Ishikawa (cell line): ENCODE measurements at regions not wholly inside any gene's neighbourhood (a gene's known extent, or its start where the extent isn't known, plus 50 kb on each side); places are given as distances from the start of the nearest gene placed in this dataset.

ENCODE experiments used
- EP300 ChIP-seq: IDR thresholded peaks from 2 replicates; pipeline ENCODE4 v1.6.1; 2012; ENCODE audit warnings: borderline replicate concordance
- TEAD4 ChIP-seq: IDR thresholded peaks from 2 replicates; pipeline ENCODE4 v1.6.1; 2012

DNA sequence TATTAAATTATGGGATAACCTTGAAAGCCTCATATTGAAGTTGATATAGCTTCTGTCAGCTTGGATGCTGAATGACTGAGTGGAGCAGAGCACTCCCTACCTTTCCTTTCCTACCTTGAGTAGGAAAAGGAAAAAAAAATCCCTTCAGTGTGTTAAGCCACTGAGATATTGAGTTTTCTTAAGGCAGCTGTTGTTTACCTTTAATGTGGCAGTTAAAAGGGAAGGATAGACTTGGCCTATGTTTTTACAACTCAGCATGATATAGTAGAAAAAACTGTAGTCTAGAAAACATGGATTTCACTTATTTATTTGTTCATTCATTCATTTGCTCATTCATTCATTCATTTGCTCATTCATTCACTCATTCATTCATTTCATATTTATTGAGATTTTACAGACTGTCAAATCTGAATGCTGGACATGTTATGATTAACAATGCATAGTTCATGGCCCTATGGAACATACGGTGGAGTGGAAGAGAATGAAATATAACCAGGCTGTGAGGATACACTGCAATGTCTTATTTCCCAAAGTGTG lies 131.5 kb upstream of the MAN1A1 start:
- TF ChIP-seq EP300 (no peak), TEAD4 (no peak)
